ENCODE measurements at regions not wholly inside any gene's neighbourhood (a gene's known extent, or its start where the extent isn't known, plus 50 kb on each side); places are given as distances from the start of the nearest gene placed in this dataset.

DNA sequence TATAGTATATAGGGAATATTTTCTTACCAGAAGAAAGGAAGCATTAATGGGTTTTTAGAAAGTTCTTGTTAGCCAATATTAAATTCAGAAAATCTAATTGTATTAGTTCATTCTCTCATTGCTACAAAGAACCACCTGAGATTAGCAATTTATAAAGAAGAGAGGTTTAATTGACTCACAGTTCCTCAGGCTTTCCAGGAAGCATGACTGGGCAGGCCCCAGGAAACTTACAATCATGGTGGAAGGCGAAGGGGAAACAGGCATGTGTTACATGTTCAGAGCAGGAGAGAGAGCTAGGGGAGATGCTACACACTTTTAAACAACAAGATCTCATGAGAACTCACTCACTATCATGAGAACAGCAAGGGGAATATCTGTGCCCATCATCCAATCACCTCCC is 304.0 kb upstream of the CDH12 start:
- no peaks in the 10 kb centered on the region for H3K27me3 ChIP-seq
- no peak for TF ChIP-seq POLR2A (IDR thresholded peaks at IDR 0.05)
- TF ChIP-seq, protein P1, sequence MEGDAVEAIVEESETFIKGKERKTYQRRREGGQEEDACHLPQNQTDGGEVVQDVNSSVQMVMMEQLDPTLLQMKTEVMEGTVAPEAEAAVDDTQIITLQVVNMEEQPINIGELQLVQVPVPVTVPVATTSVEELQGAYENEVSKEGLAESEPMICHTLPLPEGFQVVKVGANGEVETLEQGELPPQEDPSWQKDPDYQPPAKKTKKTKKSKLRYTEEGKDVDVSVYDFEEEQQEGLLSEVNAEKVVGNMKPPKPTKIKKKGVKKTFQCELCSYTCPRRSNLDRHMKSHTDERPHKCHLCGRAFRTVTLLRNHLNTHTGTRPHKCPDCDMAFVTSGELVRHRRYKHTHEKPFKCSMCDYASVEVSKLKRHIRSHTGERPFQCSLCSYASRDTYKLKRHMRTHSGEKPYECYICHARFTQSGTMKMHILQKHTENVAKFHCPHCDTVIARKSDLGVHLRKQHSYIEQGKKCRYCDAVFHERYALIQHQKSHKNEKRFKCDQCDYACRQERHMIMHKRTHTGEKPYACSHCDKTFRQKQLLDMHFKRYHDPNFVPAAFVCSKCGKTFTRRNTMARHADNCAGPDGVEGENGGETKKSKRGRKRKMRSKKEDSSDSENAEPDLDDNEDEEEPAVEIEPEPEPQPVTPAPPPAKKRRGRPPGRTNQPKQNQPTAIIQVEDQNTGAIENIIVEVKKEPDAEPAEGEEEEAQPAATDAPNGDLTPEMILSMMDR (IDR thresholded peaks at IDR 0.05) = no peak
- H3K4me1 ChIP-seq = no peaks in the 10 kb centered on the region
- H3K4me3 ChIP-seq = no peak overlapping the region
- H3K9me3 ChIP-seq = no peaks in the 10 kb centered on the region
- intact Hi-C loops (cut with DNase I; ENCODE audit: low total_unique reads) = no loop called here
- DNase-seq = no peak
- WGBS, 2 donors = 89 to 93% methylated on average over 1 of the region's 1 CpG
- H3K27ac ChIP-seq = no peak overlapping the region
- no peaks in the 10 kb centered on the region for H3K36me3 ChIP-seq (ENCODE audit: low read depth, missing control alignments)

DNA sequence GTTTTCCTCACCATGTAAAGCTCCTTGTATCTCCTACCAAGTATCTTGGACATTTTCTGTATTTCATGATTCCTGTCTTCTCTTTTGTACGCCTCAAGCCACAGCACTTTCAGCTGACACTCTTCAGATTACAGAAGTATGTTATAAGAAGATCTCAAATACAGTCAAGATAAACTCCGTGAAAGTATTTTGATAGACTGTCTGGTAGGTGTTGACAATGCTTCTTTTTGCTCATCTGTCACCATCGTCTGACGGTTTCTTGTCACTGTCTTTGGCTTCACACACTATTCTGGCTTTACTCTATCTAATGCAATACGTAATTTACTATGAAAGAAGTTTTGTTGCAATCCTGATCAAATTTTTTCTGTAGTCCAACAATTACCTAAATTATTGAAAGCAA is 294.5 kb upstream of the CDH12 start:
- WGBS, 2 donors = 85 to 88% methylated on average over 5 of the region's 5 CpGs
- Histone ChIP-seq H3K4me3 (no peak overlapping the region), H3K4me1 (no peaks in the 10 kb centered on the region), H3K27me3 (no peaks in the 10 kb centered on the region), H3K27ac (no peak overlapping the region), H3K36me3 (ENCODE audit: low read depth, missing control alignments) (no peaks in the 10 kb centered on the region), H3K9me3 (no peaks in the 10 kb centered on the region)
- intact Hi-C loops (cut with DNase I; ENCODE audit: low total_unique reads) = no loop called here
- DNase-seq = no peak
- TF ChIP-seq, protein P1 (IDR thresholded peaks at IDR 0.05) = no peak
- TF ChIP-seq POLR2A (IDR thresholded peaks at IDR 0.05) = no peak

DNA sequence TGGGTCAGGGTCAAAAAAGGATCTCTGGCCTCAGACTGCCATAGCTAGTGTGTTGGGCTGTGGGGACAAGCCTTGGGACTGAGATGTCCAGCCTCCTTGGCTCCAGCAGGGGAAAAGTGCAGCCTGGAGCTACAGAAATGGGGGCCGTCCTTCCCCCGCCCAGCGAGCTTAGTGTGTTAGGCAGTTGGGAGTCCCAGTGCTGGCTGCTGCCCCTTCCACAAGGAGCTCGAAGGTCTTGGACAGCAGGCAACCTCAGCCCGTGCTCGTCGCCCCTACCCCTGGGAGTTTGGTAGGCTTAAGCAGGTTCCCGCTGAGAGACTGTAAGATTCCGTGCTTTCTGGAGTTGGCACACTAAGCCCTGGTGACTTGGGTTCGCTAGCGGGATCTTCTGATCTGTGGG is 293.0 kb upstream of the CDH12 start:
- no peak overlapping the region for H3K4me3 ChIP-seq
- no peaks in the 10 kb centered on the region for H3K9me3 ChIP-seq
- TF ChIP-seq POLR2A (IDR thresholded peaks at IDR 0.05) = no peak
- TF ChIP-seq, protein P1 (IDR thresholded peaks at IDR 0.05) = no peak
- H3K27me3 ChIP-seq = no peaks in the 10 kb centered on the region
- no peaks in the 10 kb centered on the region for H3K36me3 ChIP-seq (ENCODE audit: low read depth, missing control alignments)
- WGBS, 2 donors = 66% methylated on average over 11 of the region's 11 CpGs; no CpG with 5 or more reads in 1 of the 2 donors
- no peaks in the 10 kb centered on the region for H3K4me1 ChIP-seq
- H3K27ac ChIP-seq = no peak overlapping the region
- intact Hi-C loops (cut with DNase I; ENCODE audit: low total_unique reads) = no loop called here
- DNase-seq = no peak

DNA sequence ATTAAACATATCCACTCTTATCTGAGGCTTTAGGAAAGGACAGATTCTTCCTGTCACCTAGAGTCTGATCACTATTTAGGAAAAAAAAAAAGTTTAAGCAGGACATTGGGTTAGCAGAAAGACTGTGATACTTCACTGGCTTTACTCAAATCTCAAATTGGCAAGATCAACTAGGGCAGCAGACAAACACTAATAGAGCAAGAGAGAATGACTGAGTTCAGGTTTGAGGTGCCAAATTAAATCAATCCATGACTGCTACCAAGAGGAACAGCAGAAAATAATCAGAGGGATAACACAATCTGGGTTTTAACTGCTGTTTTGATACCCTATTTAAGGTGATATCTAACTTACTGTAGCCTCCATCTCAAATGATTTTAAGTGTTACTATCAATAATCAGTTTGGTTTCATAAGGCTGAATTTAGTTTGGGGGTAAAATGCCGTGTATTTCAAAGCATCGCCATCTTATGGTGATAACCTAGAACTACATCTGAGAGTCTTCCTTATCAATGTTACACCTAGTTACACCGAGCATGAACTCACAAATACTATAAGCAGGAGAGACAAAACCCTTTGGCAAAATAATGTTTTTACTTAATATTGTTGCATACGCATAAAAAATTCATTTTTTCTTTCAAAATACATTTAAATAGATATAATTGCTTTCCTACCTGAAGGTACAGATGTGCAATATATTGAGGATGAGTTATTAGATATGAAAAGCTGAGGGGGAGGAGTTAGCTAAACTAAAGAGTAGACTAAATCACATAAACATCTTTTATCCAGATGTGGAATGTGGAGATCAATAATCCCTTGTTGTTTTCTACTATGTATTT is 286.4 kb upstream of the CDH12 start:
- H3K4me1 ChIP-seq = no peaks in the 10 kb centered on the region
- WGBS, 2 donors = 18 to 20% methylated on average over 4 of the region's 4 CpGs
- TF ChIP-seq, protein P1 (IDR thresholded peaks at IDR 0.05) = peak in 2 of 3 experiments; percentile 38 to 50
- no peak for TF ChIP-seq POLR2A (IDR thresholded peaks at IDR 0.05)

DNA sequence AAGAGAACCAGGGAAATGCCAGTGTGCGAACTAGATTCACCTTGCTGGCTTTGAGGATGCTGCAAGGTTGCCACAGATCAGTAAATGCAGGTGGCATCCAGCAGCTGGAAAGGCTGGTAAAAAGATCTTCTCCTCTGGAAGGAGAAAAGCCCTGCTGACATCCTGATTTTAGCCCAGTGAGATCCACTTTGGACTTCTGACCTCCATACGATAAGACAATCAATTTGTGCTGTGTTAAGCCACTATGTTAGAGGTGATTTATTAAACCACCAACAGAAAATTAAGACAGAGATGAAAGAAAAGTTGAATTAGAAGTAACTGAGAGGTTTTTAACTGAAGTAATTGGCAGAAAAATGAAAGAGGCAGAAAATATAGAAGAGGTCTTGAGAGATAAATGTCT is 283.8 kb upstream of the CDH12 start:
- intact Hi-C loops (cut with DNase I; ENCODE audit: low total_unique reads) = no loop called here
- H3K36me3 ChIP-seq (ENCODE audit: low read depth, missing control alignments) = no peaks in the 10 kb centered on the region
- WGBS, 2 donors = 88 to 91% methylated on average over 2 of the region's 2 CpGs

More for the DNA sequence above, 286.4 kb upstream of the CDH12 start:
- Histone ChIP-seq H3K27ac (no peak overlapping the region), H3K9me3 (no peaks in the 10 kb centered on the region), H3K36me3 (ENCODE audit: low read depth, missing control alignments) (no peaks in the 10 kb centered on the region), H3K27me3 (no peaks in the 10 kb centered on the region), H3K4me3 (no peak overlapping the region)
- no peak for DNase-seq
- intact Hi-C loops (cut with DNase I; ENCODE audit: low total_unique reads) = no loop called here

More for the DNA sequence above, 283.8 kb upstream of the CDH12 start:
- H3K27ac ChIP-seq = no peak overlapping the region
- no peaks in the 10 kb centered on the region for H3K9me3 ChIP-seq
- H3K4me1 ChIP-seq = no peaks in the 10 kb centered on the region
- H3K4me3 ChIP-seq = no peak overlapping the region
- no peak for TF ChIP-seq POLR2A (IDR thresholded peaks at IDR 0.05)
- TF ChIP-seq, protein P1 (IDR thresholded peaks at IDR 0.05) = no peak
- no peak for DNase-seq
- no peaks in the 10 kb centered on the region for H3K27me3 ChIP-seq

Data from testis (tissue), 2 donors.